ENCODE measurements at regions not wholly inside any gene's neighbourhood (a gene's known extent, or its start where the extent isn't known, plus 50 kb on each side); places are given as distances from the start of the nearest gene placed in this dataset.

DNA sequence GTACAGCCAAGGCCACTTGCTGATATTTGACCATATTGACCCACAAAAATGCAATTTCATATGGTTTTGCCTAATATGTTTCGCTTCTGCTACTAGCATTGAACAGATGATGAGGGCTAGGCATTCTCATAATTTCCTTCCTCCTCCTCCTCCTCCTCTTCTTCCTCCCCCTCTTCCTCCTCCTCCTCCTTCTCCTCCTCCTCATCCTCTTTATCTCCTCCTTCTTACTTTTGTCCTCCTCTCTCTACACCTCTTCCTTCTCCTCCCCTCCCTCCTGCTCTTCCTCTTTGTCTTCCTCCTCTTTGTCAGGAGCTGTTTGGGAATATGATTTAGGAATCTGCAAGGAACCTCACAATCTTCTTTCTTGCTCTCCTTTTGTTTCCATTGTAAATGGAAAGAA is 133.9 kb upstream of the CELF2 start:
- no peak overlapping the region for H2AFZ ChIP-seq
- H3K27me3 ChIP-seq (ENCODE audit: insufficient read depth, low read depth): no peaks in the 10 kb centered on the region
- no peaks in the 10 kb centered on the region for H3K9me2 ChIP-seq (ENCODE audit: insufficient read depth)
- no peaks in the 10 kb centered on the region for H3K79me2 ChIP-seq (ENCODE audit: low read depth)
- no peaks in the 10 kb centered on the region for H3K36me3 ChIP-seq (ENCODE audit: low read depth)
- no TSS peak for BruUV-seq (replicated peaks)
- H3K4me1 ChIP-seq (replicated peaks; ENCODE audit: insufficient read depth): no peaks in the 10 kb centered on the region
- no peak overlapping the region for H3K4me2 ChIP-seq
- CTCF ChIA-PET: interaction anchor here (0.6 kb wide), 1 partner anchor 10 kb away, joined by 3 read pairs; no protein-coding TSS in a partner anchor
- intact Hi-C loops (cut with micrococcal nuclease; ENCODE audit: unreplicated experiment): no loop called here
- DNase-seq: no peak
- H3K27ac ChIP-seq: no peak overlapping the region
- no peaks in the 10 kb centered on the region for H4K20me1 ChIP-seq (ENCODE audit: insufficient read depth)
- POLR2A ChIA-PET (ENCODE audit: unreplicated experiment): no interaction called here
- TF ChIP-seq EZH2 (IDR thresholded peaks at IDR 0.05; ENCODE audit: low read depth): no peak
- TF ChIP-seq, protein P1, sequence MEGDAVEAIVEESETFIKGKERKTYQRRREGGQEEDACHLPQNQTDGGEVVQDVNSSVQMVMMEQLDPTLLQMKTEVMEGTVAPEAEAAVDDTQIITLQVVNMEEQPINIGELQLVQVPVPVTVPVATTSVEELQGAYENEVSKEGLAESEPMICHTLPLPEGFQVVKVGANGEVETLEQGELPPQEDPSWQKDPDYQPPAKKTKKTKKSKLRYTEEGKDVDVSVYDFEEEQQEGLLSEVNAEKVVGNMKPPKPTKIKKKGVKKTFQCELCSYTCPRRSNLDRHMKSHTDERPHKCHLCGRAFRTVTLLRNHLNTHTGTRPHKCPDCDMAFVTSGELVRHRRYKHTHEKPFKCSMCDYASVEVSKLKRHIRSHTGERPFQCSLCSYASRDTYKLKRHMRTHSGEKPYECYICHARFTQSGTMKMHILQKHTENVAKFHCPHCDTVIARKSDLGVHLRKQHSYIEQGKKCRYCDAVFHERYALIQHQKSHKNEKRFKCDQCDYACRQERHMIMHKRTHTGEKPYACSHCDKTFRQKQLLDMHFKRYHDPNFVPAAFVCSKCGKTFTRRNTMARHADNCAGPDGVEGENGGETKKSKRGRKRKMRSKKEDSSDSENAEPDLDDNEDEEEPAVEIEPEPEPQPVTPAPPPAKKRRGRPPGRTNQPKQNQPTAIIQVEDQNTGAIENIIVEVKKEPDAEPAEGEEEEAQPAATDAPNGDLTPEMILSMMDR (conservative IDR thresholded peaks at IDR 0.05): no peak
- no peaks in the 10 kb centered on the region for H3F3A ChIP-seq (ENCODE audit: insufficient read depth, low read depth)
- H3K9me3 ChIP-seq (ENCODE audit: insufficient read depth, low read depth): no peaks in the 10 kb centered on the region
- H3K4me3 ChIP-seq: no peak overlapping the region

DNA sequence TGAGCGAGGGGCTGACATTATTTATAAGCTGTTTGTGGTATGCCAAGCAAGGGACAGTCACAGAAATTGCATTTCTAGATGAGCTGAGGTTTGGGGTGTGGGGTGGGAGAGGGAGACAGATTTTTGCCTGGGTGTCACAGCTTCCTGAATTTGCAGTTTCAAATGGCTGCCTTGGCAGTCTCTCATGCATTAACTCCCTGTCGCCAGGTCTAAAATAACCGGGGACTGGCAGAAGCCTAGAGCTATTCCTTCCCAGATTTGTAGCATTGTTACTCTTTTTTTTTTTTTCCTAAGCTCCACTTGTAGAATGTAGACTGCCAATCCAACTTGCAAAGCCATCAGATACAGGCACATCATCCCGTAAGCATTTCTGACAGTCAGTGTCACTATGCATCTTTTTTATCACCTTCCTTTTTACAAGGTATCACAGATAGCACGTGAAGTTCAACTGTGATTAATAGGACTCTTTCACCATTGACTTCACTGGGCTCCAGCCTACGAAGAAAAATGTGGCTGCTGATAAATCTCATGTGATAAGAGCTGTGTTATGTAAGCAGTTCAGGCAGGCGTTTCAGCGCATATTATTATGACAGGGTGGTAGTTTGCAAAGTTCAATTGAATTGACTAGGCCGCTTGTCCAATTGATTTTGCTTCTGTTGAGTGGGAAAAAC is 130.7 kb upstream of the CELF2 start:
- Histone ChIP-seq H3F3A (ENCODE audit: insufficient read depth, low read depth) (no peaks in the 10 kb centered on the region), H3K4me1 (replicated peaks; ENCODE audit: insufficient read depth) (no peaks in the 10 kb centered on the region), H3K9me2 (ENCODE audit: insufficient read depth) (no peaks in the 10 kb centered on the region), H3K27me3 (ENCODE audit: insufficient read depth, low read depth) (no peaks in the 10 kb centered on the region), H3K27ac (no peak overlapping the region), H2AFZ (no peak overlapping the region), H3K79me2 (ENCODE audit: low read depth) (no peaks in the 10 kb centered on the region), H3K4me3 (no peak overlapping the region), H3K36me3 (ENCODE audit: low read depth) (no peaks in the 10 kb centered on the region), H4K20me1 (ENCODE audit: insufficient read depth) (no peaks in the 10 kb centered on the region), H3K9me3 (ENCODE audit: insufficient read depth, low read depth) (no peaks in the 10 kb centered on the region), H3K4me2 (no peak overlapping the region)
- CTCF ChIA-PET: no interaction called here
- TF ChIP-seq EZH2 (IDR thresholded peaks at IDR 0.05; ENCODE audit: low read depth): no peak
- TF ChIP-seq, protein P1 (conservative IDR thresholded peaks at IDR 0.05): no peak
- intact Hi-C loops (cut with micrococcal nuclease; ENCODE audit: unreplicated experiment): no loop called here
- POLR2A ChIA-PET (ENCODE audit: unreplicated experiment): no interaction called here
- no peak for DNase-seq
- BruUV-seq (replicated peaks): no TSS peak

DNA sequence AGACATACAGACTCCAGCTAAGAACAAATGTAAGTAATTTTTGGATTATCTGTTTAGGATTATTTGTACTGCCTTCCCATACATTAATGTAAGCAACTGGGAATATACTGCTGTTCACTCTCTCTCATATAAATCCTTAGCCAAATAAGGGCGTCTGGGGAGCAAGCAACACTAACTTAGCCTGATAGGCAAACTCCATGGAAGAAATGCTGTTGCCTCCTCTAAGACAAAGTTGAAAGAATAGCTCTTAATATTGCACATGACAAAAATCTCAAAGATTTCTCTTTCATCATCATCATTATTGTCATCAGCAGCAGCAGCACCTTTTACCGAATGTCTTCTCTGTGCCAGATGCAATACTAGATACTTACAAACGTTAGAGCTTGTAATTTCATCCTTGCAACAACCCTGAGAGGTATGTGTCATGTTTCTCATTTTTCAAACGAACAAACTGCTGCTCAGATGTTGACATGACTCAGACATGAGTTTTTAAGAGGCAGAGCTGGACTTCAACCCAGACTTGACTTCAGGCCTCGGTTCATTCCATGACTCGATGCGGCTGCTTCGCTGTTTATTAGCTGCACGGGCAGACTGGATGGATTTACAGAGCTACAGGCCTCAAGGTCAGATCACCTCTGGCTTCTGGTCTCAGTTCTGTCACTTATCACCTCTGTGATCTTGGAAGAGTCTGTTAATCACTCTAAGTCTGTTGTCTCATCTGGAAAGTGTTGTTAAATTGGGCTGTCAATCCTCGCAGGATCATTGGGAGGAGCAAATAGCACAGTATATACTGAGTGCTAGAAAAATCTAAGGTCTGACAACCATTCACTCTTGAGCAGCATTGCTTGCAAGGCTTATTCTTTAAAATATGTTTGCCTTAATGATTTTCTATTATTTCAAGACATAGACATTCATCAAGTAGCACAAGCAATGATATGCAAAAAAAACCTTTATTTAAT is 126.3 kb upstream of the CELF2 start:
- no peaks in the 10 kb centered on the region for H4K20me1 ChIP-seq (ENCODE audit: insufficient read depth)
- no peak overlapping the region for H3K4me2 ChIP-seq
- ChIA-PET CTCF (no interaction called here), POLR2A (ENCODE audit: unreplicated experiment) (no interaction called here)
- H3K4me3 ChIP-seq: no peak overlapping the region
- no peak overlapping the region for H2AFZ ChIP-seq
- DNase-seq: no peak
- intact Hi-C loops (cut with micrococcal nuclease; ENCODE audit: unreplicated experiment): no loop called here
- no peaks in the 10 kb centered on the region for H3K9me3 ChIP-seq (ENCODE audit: insufficient read depth, low read depth)
- no peaks in the 10 kb centered on the region for H3K4me1 ChIP-seq (replicated peaks; ENCODE audit: insufficient read depth)
- no peak overlapping the region for H3K27ac ChIP-seq
- no peaks in the 10 kb centered on the region for H3K79me2 ChIP-seq (ENCODE audit: low read depth)
- no TSS peak for BruUV-seq (replicated peaks)
- no peaks in the 10 kb centered on the region for H3F3A ChIP-seq (ENCODE audit: insufficient read depth, low read depth)
- no peaks in the 10 kb centered on the region for H3K36me3 ChIP-seq (ENCODE audit: low read depth)
- TF ChIP-seq, protein P1 (conservative IDR thresholded peaks at IDR 0.05): no peak
- no peak for TF ChIP-seq EZH2 (IDR thresholded peaks at IDR 0.05; ENCODE audit: low read depth)
- H3K27me3 ChIP-seq (ENCODE audit: insufficient read depth, low read depth): no peaks in the 10 kb centered on the region
- H3K9me2 ChIP-seq (ENCODE audit: insufficient read depth): no peaks in the 10 kb centered on the region
